ENCODE measurements at regions not wholly inside any gene's neighbourhood (a gene's known extent, or its start where the extent isn't known, plus 50 kb on each side); places are given as distances from the start of the nearest gene placed in this dataset.

- TF ChIP-seq, protein P1, sequence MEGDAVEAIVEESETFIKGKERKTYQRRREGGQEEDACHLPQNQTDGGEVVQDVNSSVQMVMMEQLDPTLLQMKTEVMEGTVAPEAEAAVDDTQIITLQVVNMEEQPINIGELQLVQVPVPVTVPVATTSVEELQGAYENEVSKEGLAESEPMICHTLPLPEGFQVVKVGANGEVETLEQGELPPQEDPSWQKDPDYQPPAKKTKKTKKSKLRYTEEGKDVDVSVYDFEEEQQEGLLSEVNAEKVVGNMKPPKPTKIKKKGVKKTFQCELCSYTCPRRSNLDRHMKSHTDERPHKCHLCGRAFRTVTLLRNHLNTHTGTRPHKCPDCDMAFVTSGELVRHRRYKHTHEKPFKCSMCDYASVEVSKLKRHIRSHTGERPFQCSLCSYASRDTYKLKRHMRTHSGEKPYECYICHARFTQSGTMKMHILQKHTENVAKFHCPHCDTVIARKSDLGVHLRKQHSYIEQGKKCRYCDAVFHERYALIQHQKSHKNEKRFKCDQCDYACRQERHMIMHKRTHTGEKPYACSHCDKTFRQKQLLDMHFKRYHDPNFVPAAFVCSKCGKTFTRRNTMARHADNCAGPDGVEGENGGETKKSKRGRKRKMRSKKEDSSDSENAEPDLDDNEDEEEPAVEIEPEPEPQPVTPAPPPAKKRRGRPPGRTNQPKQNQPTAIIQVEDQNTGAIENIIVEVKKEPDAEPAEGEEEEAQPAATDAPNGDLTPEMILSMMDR (conservative IDR thresholded peaks at IDR 0.05; ENCODE audit: low read depth, low read length) = no peak
- TF ChIP-seq EZH2 (IDR thresholded peaks at IDR 0.05; ENCODE audit: low read length, unreplicated experiment) = no peak
- TF ChIP-seq EZH2phosphoT487 (IDR thresholded peaks at IDR 0.05; ENCODE audit: borderline replicate concordance, low read length) = no peak
Measured at GRCh38 chr16:59988591-59988990, 1254.5 kb upstream of the GOT2 start.

Data from PC-3 (cell line).